Peyer's patch (tissue), 4 donors: ENCODE measurements at regions not wholly inside any gene's neighbourhood (a gene's known extent, or its start where the extent isn't known, plus 50 kb on each side); places are given as distances from the start of the nearest gene placed in this dataset.
A peak's percentile ranks its signal among the peaks of the same experiment; 100 is the strongest.

Source experiments
- DNase-seq, 3 donors: peaks; one replicate each; pipeline ENCODE4 v3.0.0-alpha.2; 2017 to 2019
- H3K27ac ChIP-seq, 4 donors: fragments of 200-600 bp; sonication (generic); one replicate each; pipeline ENCODE4 v1.5.1; 2016 to 2019
- H3K27me3 ChIP-seq, 2 donors: fragments of 200-600 bp; sonication (generic); one replicate each; pipeline ENCODE4 v1.5.1; 2019
- H3K36me3 ChIP-seq, 3 donors: fragments of 200-600 bp; sonication (generic); one replicate each; pipeline ENCODE4 v1.5.1; 2016 to 2019
- H3K4me1 ChIP-seq, 4 donors: fragments of 200-600 bp; sonication (generic); one replicate each; pipeline ENCODE4 v1.5.1; 2016 to 2019
- H3K4me3 ChIP-seq, 4 donors: fragments of 200-600 bp; sonication (generic); 1 replicate in 3 of 4; 2 replicates in 1 of 4; pipeline ENCODE4 v1.5.1; 2016 to 2019; ENCODE audit warnings: mild to moderate bottlenecking in 1 of 4
- H3K9me3 ChIP-seq, 4 donors: fragments of 200-600 bp; sonication (generic); one replicate each; pipeline ENCODE4 v1.5.1; 2016 to 2019; ENCODE audit warnings: mild to moderate bottlenecking in 1 of 4
- POLR2A ChIP-seq, 2 donors: fragments of 450-650 bp; IDR thresholded peaks; one replicate each; pipeline ENCODE4 v1.5.1; 2017; ENCODE audit warnings: antibody characterized with exemption in 2 of 2, mild to moderate bottlenecking in 2 of 2, moderate library complexity in 2 of 2
- TF ChIP-seq, protein P1 (sequence below), 6 experiments: fragments of 450-650 bp in 4 of 6; fragments of 200-600 bp in 2 of 6; sonication (generic) in 1 of 6; IDR thresholded peaks; one replicate each; pipeline ENCODE4 v1.5.1; 2017 to 2019; ENCODE audit warnings: antibody characterized with exemption in 6 of 6, mild to moderate bottlenecking in 3 of 6, moderate library complexity in 1 of 6

GRCh38 chr2:241947004-241947350 is 77.4 kb downstream of the RTP5 start:
- peak in 1 of 3 donors; percentile 43 for DNase-seq
- H3K4me3 ChIP-seq: no peak overlapping the region
- H3K36me3 ChIP-seq: no peaks in the 10 kb centered on the region
- TF ChIP-seq, protein P1, sequence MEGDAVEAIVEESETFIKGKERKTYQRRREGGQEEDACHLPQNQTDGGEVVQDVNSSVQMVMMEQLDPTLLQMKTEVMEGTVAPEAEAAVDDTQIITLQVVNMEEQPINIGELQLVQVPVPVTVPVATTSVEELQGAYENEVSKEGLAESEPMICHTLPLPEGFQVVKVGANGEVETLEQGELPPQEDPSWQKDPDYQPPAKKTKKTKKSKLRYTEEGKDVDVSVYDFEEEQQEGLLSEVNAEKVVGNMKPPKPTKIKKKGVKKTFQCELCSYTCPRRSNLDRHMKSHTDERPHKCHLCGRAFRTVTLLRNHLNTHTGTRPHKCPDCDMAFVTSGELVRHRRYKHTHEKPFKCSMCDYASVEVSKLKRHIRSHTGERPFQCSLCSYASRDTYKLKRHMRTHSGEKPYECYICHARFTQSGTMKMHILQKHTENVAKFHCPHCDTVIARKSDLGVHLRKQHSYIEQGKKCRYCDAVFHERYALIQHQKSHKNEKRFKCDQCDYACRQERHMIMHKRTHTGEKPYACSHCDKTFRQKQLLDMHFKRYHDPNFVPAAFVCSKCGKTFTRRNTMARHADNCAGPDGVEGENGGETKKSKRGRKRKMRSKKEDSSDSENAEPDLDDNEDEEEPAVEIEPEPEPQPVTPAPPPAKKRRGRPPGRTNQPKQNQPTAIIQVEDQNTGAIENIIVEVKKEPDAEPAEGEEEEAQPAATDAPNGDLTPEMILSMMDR (IDR thresholded peaks at IDR 0.05): no peak
- no peak for TF ChIP-seq POLR2A (IDR thresholded peaks at IDR 0.05)
- H3K4me1 ChIP-seq: peaks cover 0 to 8% (median 2%) of the 10 kb centered on the region in 4 donors
- no peaks in the 10 kb centered on the region for H3K27me3 ChIP-seq
- no peaks in the 10 kb centered on the region for H3K9me3 ChIP-seq
- no peak overlapping the region for H3K27ac ChIP-seq

DNA sequence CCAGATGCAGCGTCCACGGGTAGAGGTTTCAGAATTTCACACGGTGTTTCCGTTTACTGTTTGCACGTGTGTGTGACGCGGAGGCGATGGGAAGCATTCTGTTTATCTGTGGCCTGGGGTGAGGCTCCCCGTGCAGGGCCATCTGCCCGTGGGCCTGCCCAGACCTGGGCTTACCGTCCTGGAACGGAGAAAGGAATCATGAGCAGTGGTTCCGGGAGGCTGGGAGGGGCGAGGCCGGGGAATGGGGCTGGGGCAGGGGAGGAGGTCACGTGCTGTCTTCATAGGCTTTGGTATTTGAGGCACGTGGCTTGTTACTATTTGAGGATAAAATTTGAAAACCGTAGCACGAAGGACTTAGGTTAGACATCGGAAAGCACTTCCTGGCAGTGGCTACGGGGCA is 77.9 kb downstream of the RTP5 start:
- Histone ChIP-seq H3K36me3 (no peaks in the 10 kb centered on the region), H3K4me3 (no peak overlapping the region), H3K27me3 (no peaks in the 10 kb centered on the region), H3K27ac (no peak overlapping the region), H3K9me3 (no peaks in the 10 kb centered on the region), H3K4me1 (peaks cover 0 to 8% (median 2%) of the 10 kb centered on the region in 4 donors)
- no peak for DNase-seq
- TF ChIP-seq POLR2A (IDR thresholded peaks at IDR 0.05): no peak
- TF ChIP-seq, protein P1 (IDR thresholded peaks at IDR 0.05): no peak

DNA sequence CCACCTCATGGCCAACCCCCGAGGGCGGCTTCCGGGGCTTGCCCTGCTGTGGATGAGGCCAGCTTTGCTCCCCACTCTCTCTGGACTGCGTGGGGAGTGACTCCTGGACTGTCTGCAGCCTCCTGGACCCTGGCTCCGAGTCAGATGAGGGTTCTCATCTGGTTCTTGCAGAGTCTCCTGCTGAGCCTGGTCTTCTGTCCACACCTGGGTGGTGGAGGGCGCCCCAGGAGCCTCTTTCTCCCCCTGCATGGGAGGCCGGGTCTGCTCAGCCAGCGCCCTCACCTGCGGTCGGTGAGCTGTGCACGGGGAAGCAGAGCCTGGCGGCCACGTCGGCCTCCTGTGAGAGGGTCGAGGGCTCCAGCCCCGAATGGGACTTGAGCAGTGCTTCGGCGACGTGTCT is 78.3 kb downstream of the RTP5 start:
- peak in 2 of 3 donors; percentile 15 to 39 for DNase-seq
- Histone ChIP-seq H3K4me3 (no peak overlapping the region), H3K36me3 (no peaks in the 10 kb centered on the region), H3K27ac (no peak overlapping the region), H3K27me3 (no peaks in the 10 kb centered on the region), H3K9me3 (no peaks in the 10 kb centered on the region), H3K4me1 (peaks cover 0 to 8% (median 2%) of the 10 kb centered on the region in 4 donors)
- TF ChIP-seq, protein P1 (IDR thresholded peaks at IDR 0.05): no peak
- no peak for TF ChIP-seq POLR2A (IDR thresholded peaks at IDR 0.05)

DNA sequence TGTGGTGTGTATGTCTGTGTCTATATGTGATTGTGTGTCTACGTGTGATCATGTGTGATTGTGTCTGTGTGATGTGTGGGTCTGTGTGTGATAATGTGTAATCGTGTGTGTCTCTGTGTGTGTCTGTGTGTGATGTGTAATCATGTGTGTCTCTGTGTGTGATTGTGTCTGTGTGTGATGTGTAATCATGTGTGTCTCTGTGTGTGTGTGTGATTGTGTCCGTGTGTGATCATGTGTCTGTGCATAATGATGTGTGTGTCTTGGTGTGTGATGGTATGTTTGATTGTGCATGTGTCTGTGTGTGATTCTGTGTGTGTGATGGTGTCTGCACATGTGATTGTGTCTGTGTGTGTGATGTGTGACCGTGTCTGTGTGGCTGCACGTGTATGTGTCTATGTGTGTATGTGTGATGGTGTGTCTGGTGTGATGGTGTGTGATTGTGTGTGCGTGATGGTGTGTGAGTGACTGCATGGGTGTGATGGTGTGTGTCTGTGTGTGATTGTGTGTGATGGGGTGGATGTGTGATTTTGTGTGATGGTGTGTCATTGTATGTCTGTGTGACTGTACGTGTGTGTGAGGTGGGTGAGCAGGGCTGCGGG is 78.9 kb downstream of the RTP5 start:
- Histone ChIP-seq H3K4me3 (no peak overlapping the region), H3K4me1 (peaks cover 0 to 8% (median 2%) of the 10 kb centered on the region in 4 donors)
- TF ChIP-seq, protein P1 (IDR thresholded peaks at IDR 0.05): no peak
- no peak for TF ChIP-seq POLR2A (IDR thresholded peaks at IDR 0.05)

GRCh38 chr2:241948901-241949735 is 79.6 kb downstream of the RTP5 start:
- DNase-seq: peak in 2 of 3 donors; percentile 29 to 44
- no peak overlapping the region for H3K27ac ChIP-seq

More for the DNA sequence above, 78.9 kb downstream of the RTP5 start:
- Histone ChIP-seq H3K27me3 (no peaks in the 10 kb centered on the region), H3K9me3 (no peaks in the 10 kb centered on the region), H3K36me3 (no peaks in the 10 kb centered on the region), H3K27ac (no peak overlapping the region)
- DNase-seq: peak in 1 of 3 donors; percentile 5

More at GRCh38 chr2:241948901-241949735, 79.6 kb downstream of the RTP5 start:
- no peak overlapping the region for H3K4me3 ChIP-seq
- TF ChIP-seq POLR2A (IDR thresholded peaks at IDR 0.05): no peak
- TF ChIP-seq, protein P1 (IDR thresholded peaks at IDR 0.05): no peak
- no peaks in the 10 kb centered on the region for H3K27me3 ChIP-seq
- peaks cover 0 to 8% (median 2%) of the 10 kb centered on the region in 4 donors for H3K4me1 ChIP-seq
- no peaks in the 10 kb centered on the region for H3K9me3 ChIP-seq
- H3K36me3 ChIP-seq: no peaks in the 10 kb centered on the region
